Muscle of leg (tissue), 3 donors: ENCODE measurements at regions not wholly inside any gene's neighbourhood (a gene's known extent, or its start where the extent isn't known, plus 50 kb on each side); places are given as distances from the start of the nearest gene placed in this dataset.

Experiments
- DNase-seq: peaks from one replicate; pipeline ENCODE4 v3.0.0; 2013
- H3K27ac ChIP-seq: one replicate; pipeline ENCODE4 v1.5.1; 2013; ENCODE audit warnings: mild to moderate bottlenecking, low read length, control low read depth
- H3K27me3 ChIP-seq: one replicate; pipeline ENCODE4 v1.6.1; 2013; ENCODE audit warnings: low read length; ENCODE audit not compliant: control insufficient read depth, insufficient read depth
- H3K36me3 ChIP-seq: one replicate; pipeline ENCODE4 v1.6.1; 2013; ENCODE audit warnings: low read length; ENCODE audit not compliant: control insufficient read depth, insufficient read depth
- H3K4me1 ChIP-seq: one replicate; pipeline ENCODE4 v1.6.1; 2013; ENCODE audit warnings: low read length; ENCODE audit not compliant: control insufficient read depth, insufficient read depth
- H3K4me3 ChIP-seq: one replicate; pipeline ENCODE4 v1.5.1; 2013; ENCODE audit warnings: low read length, control low read depth
- H3K9me3 ChIP-seq: replicated peaks from 2 replicates; pipeline ENCODE4 v1.6.1; 2013; ENCODE audit warnings: low read depth, low read length; ENCODE audit not compliant: control insufficient read depth
- whole genome bisulfite sequencing: methylation state at CpG from one replicate; pipeline ENCODE4 v1.1.5; 2013; ENCODE audit warnings: missing lambda C conversion rate; ENCODE audit not compliant: insufficient coverage; 5-methylcytosine and 5-hydroxymethylcytosine counted together

- no peak for DNase-seq
- H3K27ac ChIP-seq, result no peak overlapping the region
- H3K4me1 ChIP-seq, result no peaks in the 10 kb centered on the region
- H3K27me3 ChIP-seq, result no peaks in the 10 kb centered on the region
- no peaks in the 10 kb centered on the region for H3K36me3 ChIP-seq
- no CpG with 5 or more reads among the region's 5 CpGs for WGBS
- H3K9me3 ChIP-seq, result no peaks in the 10 kb centered on the region
- H3K4me3 ChIP-seq, result no peak overlapping the region
These were observed 319.5 kb upstream of the OR4E1 start for GRCh38 chr14:21993070-21993469.

GRCh38 chr14:21991130-21991529, 317.5 kb upstream of the OR4E1 start:
- Histone ChIP-seq H3K27me3 (no peaks in the 10 kb centered on the region), H3K36me3 (no peaks in the 10 kb centered on the region), H3K9me3 (no peaks in the 10 kb centered on the region), H3K27ac (no peak overlapping the region), H3K4me1 (no peaks in the 10 kb centered on the region), H3K4me3 (no peak overlapping the region)
- DNase-seq, result no peak
- WGBS, result 25% methylated on average over 1 of the region's 2 CpGs

- Histone ChIP-seq H3K4me3 (no peak overlapping the region), H3K9me3 (no peaks in the 10 kb centered on the region), H3K27ac (no peak overlapping the region), H3K27me3 (no peaks in the 10 kb centered on the region), H3K4me1 (no peaks in the 10 kb centered on the region), H3K36me3 (no peaks in the 10 kb centered on the region)
- no CpG with 5 or more reads among the region's 2 CpGs for WGBS
- DNase-seq, result peak; percentile 14
These were observed 316.5 kb upstream of the OR4E1 start for GRCh38 chr14:21990116-21990515.

DNA sequence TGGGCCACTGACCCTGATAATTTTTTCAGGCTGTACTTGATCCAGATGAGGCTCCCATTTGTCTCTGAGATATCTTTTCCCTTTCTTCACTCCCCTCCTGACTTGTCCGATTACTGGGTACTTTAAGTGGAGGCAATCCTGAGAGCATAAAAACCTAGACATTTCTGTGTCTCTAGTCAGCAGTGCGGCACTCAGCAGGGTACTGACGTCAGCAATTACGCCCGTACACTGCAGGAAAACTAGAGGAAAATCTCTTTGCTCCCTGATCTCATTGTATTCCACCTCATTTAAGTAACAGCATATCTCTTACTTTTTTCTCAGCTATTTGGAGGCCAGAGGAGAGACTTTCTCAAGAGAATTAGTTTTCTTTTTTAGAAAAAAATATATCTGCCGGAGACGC, 315.5 kb upstream of the OR4E1 start:
- H3K36me3 ChIP-seq, result no peaks in the 10 kb centered on the region
- H3K4me3 ChIP-seq, result no peak overlapping the region
- 57% methylated on average over 4 of the region's 7 CpGs for WGBS
- DNase-seq, result no peak
- H3K27ac ChIP-seq, result no peak overlapping the region
- H3K9me3 ChIP-seq, result no peaks in the 10 kb centered on the region
- no peaks in the 10 kb centered on the region for H3K4me1 ChIP-seq
- H3K27me3 ChIP-seq, result no peaks in the 10 kb centered on the region

GRCh38 chr14:21988413-21988812, 314.8 kb upstream of the OR4E1 start:
- WGBS, result no CpG with 5 or more reads among the region's 1 CpG
- Histone ChIP-seq H3K4me3 (no peak overlapping the region), H3K36me3 (no peaks in the 10 kb centered on the region), H3K4me1 (no peaks in the 10 kb centered on the region), H3K27me3 (no peaks in the 10 kb centered on the region), H3K27ac (no peak overlapping the region), H3K9me3 (no peaks in the 10 kb centered on the region)
- no peak for DNase-seq

DNA sequence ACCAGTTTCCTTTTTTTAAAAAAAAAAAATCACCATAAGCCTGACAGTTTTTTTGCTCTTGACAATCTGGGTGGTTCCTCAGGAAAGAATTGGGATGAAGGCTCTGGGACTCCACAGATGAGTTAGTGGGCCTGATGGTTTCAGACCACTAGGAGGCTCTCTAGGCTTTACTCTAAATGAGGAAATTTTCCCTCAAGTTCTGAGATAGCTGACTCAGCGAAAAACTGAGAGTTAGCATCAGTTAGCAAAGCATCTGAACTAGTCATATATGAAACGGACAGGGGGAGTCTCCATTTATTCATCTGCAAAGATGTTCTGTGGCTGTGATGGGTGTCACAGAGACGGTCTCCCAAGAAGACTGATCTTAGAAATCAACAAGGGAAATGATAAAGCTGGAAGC, 314.3 kb upstream of the OR4E1 start:
- Histone ChIP-seq H3K27ac (no peak overlapping the region), H3K4me3 (no peak overlapping the region), H3K4me1 (no peaks in the 10 kb centered on the region), H3K27me3 (no peaks in the 10 kb centered on the region), H3K36me3 (no peaks in the 10 kb centered on the region), H3K9me3 (no peaks in the 10 kb centered on the region)
- 17% methylated on average over 1 of the region's 3 CpGs for WGBS
- peak; percentile 32 for DNase-seq

GRCh38 chr14:21985081-21985480, 311.5 kb upstream of the OR4E1 start:
- WGBS, result no CpG with 5 or more reads among the region's 2 CpGs
- Histone ChIP-seq H3K27me3 (no peaks in the 10 kb centered on the region), H3K9me3 (no peaks in the 10 kb centered on the region), H3K4me3 (no peak overlapping the region), H3K4me1 (no peaks in the 10 kb centered on the region), H3K27ac (no peak overlapping the region), H3K36me3 (no peaks in the 10 kb centered on the region)
- no peak for DNase-seq

GRCh38 chr14:21978999-21979314, 305.3 kb upstream of the OR4E1 start:
- H3K4me1 ChIP-seq, result no peaks in the 10 kb centered on the region
- H3K27ac ChIP-seq, result no peak overlapping the region

GRCh38 chr14:21978184-21978998, 304.8 kb upstream of the OR4E1 start:
- no peak overlapping the region for H3K27ac ChIP-seq
- WGBS, result 100% methylated on average over 2 of the region's 11 CpGs
- H3K9me3 ChIP-seq, result no peaks in the 10 kb centered on the region
- H3K4me1 ChIP-seq, result no peaks in the 10 kb centered on the region
- H3K27me3 ChIP-seq, result no peaks in the 10 kb centered on the region
- H3K4me3 ChIP-seq, result no peak overlapping the region
- H3K36me3 ChIP-seq, result no peaks in the 10 kb centered on the region
- DNase-seq, result peak; percentile 19

More at GRCh38 chr14:21978999-21979314, 305.3 kb upstream of the OR4E1 start:
- no peak overlapping the region for H3K4me3 ChIP-seq
- WGBS, result 40% methylated on average over 1 of the region's 5 CpGs
- no peaks in the 10 kb centered on the region for H3K9me3 ChIP-seq
- no peak for DNase-seq
- H3K36me3 ChIP-seq, result no peaks in the 10 kb centered on the region
- no peaks in the 10 kb centered on the region for H3K27me3 ChIP-seq

GRCh38 chr14:21974741-21975140, 301.1 kb upstream of the OR4E1 start:
- DNase-seq, result no peak
- no peak overlapping the region for H3K27ac ChIP-seq
- H3K27me3 ChIP-seq, result no peaks in the 10 kb centered on the region
- no peaks in the 10 kb centered on the region for H3K9me3 ChIP-seq
- no peaks in the 10 kb centered on the region for H3K36me3 ChIP-seq
- no CpG with 5 or more reads among the region's 2 CpGs for WGBS
- H3K4me1 ChIP-seq, result no peaks in the 10 kb centered on the region
- no peak overlapping the region for H3K4me3 ChIP-seq

- Histone ChIP-seq H3K27me3 (no peaks in the 10 kb centered on the region), H3K36me3 (no peaks in the 10 kb centered on the region), H3K4me1 (no peaks in the 10 kb centered on the region), H3K4me3 (no peak overlapping the region), H3K9me3 (no peaks in the 10 kb centered on the region), H3K27ac (no peak overlapping the region)
- no peak for DNase-seq
- WGBS, result no CpG with 5 or more reads among the region's 1 CpG
These were observed 291.4 kb upstream of the OR4E1 start for GRCh38 chr14:21965042-21965441.
